HG03378 (cell line): ENCODE measurements at regions not wholly inside any gene's neighbourhood (a gene's known extent, or its start where the extent isn't known, plus 50 kb on each side); places are given as distances from the start of the nearest gene placed in this dataset.
"Not testable (repeated sequence)": the region's sequence is repeated elsewhere in the genome, so short reads cannot be mapped to it uniquely, and the experiment has no call there.

Experiments
- ATAC-seq: cut with Tn5 transposase; IDR thresholded peaks from one replicate; pipeline ENCODE4 v1.9.1; 2021; ENCODE audit warnings: mild to moderate bottlenecking, moderate library complexity; ENCODE audit not compliant: unreplicated experiment

GRCh38 chr10:63077800-63078199 lies 55.3 kb upstream of the NRBF2 start:
- ATAC-seq: no peak

GRCh38 chr10:63072951-63073350 lies 60.2 kb upstream of the NRBF2 start:
- no peak for ATAC-seq

- no peak for ATAC-seq
Measured at GRCh38 chr10:63071145-63071544, 62.0 kb upstream of the NRBF2 start.

- ATAC-seq: no peak
Measured at GRCh38 chr10:63069318-63069717, 63.8 kb upstream of the NRBF2 start.

- ATAC-seq: no peak
Measured at GRCh38 chr10:63068246-63068645, 64.9 kb upstream of the NRBF2 start.

- ATAC-seq: no peak
Measured at GRCh38 chr10:63066606-63067005, 66.5 kb upstream of the NRBF2 start.

GRCh38 chr10:63064706-63065105 lies 68.4 kb upstream of the NRBF2 start:
- no peak for ATAC-seq

- no peak for ATAC-seq
Measured at GRCh38 chr10:63058236-63058635, 74.9 kb upstream of the NRBF2 start.

GRCh38 chr10:63057509-63057908 lies 75.6 kb upstream of the NRBF2 start:
- no peak for ATAC-seq

- no peak for ATAC-seq
Measured at GRCh38 chr10:63055705-63056104, 77.4 kb upstream of the NRBF2 start.

- no peak for ATAC-seq
Measured at GRCh38 chr10:63054889-63055611, 78.1 kb upstream of the NRBF2 start.

GRCh38 chr10:63052083-63052482 lies 81.0 kb upstream of the NRBF2 start:
- no peak for ATAC-seq

GRCh38 chr10:63042256-63042655 lies 90.9 kb upstream of the NRBF2 start:
- no peak for ATAC-seq

- ATAC-seq: not testable (repeated sequence)
Measured at GRCh38 chr10:63033616-63034185, 99.4 kb upstream of the NRBF2 start.

- ATAC-seq: no peak
Measured at GRCh38 chr10:63030536-63030935, 102.6 kb upstream of the NRBF2 start.

GRCh38 chr10:63027531-63027930 lies 105.6 kb upstream of the NRBF2 start:
- no peak for ATAC-seq

- no peak for ATAC-seq
Measured at GRCh38 chr10:63021225-63021624, 111.9 kb upstream of the NRBF2 start.

GRCh38 chr10:63013755-63014154 lies 119.4 kb upstream of the NRBF2 start:
- ATAC-seq: no peak

- no peak for ATAC-seq
Measured at GRCh38 chr10:63012623-63013022, 120.5 kb upstream of the NRBF2 start.

GRCh38 chr10:63010203-63010602 lies 122.9 kb upstream of the NRBF2 start:
- ATAC-seq: no peak

- no peak for ATAC-seq
Measured at GRCh38 chr10:63008491-63008890, 124.6 kb upstream of the NRBF2 start.

GRCh38 chr10:63007112-63007511 lies 126.0 kb upstream of the NRBF2 start:
- ATAC-seq: no peak

- ATAC-seq: no peak
Measured at GRCh38 chr10:63005246-63005645, 127.9 kb upstream of the NRBF2 start.
